HCT116 (cell line): ENCODE measurements at regions not wholly inside any gene's neighbourhood (a gene's known extent, or its start where the extent isn't known, plus 50 kb on each side); places are given as distances from the start of the nearest gene placed in this dataset.

Experiments used
- ATAC-seq: fragments of 200-7000 bp; cut with Tn5 transposase; 2 replicates; pipeline ENCODE4 v1.9.1; 2020; ENCODE audit warnings: mild to moderate bottlenecking, moderate library complexity
- BruUV-seq: library from RNA; stranded (reverse); fragments of 400-500 nt; replicated peaks from 2 replicates; lab custom pipeline; 2021; lab: Mats Ljungman, UMichigan
- CTCF ChIA-PET: fragments of 300-600 bp; sonication (Branson Sonifier 250); formaldehyde crosslinking; loops from one replicate; lab custom pipeline; 2021; ENCODE audit warnings: antibody characterized with exemption; lab: Charles Lee
- POLR2A ChIA-PET: fragments of 300-600, 350-600 bp; sonication (Branson Sonifier 250); formaldehyde crosslinking; loops from one replicate; lab custom pipeline; 2021; ENCODE audit warnings: antibody characterized with exemption; lab: Charles Lee
- RAD21 ChIA-PET, 2 experiments: fragments of 300-600 bp; sonication (Branson Sonifier 250); formaldehyde crosslinking; loops; one replicate each; lab custom pipeline; 2023; ENCODE audit warnings: low total read pairs in 2 of 2; ENCODE audit not compliant: uncharacterized antibody in 2 of 2, unreplicated experiment in 2 of 2, low non-redundant PET in 1 of 2; lab: Charles Lee
- DNase-seq: peaks from one replicate; pipeline ENCODE4 v3.0.0-alpha.2; 2010; ENCODE audit warnings: low read depth, low spot score
- H2AFZ ChIP-seq: fragments of 200-600 bp; shearing (Covaris generic), sonication (generic); 2 replicates; pipeline ENCODE4 v1.6.1; 2017; ENCODE audit warnings: low read depth, mixed run types, mixed read lengths, antibody characterized with exemption, low read length; ENCODE audit not compliant: poor library complexity, severe bottlenecking
- H3K27ac ChIP-seq: 2 replicates; pipeline ENCODE4 v1.5.1; 2012; ENCODE audit warnings: low read depth, low read length
- H3K27me3 ChIP-seq: fragments of 200-600 bp; sonication (generic); 2 replicates; pipeline ENCODE4 v1.6.1; 2016; ENCODE audit warnings: mixed run types, low read length, mixed read lengths; ENCODE audit not compliant: insufficient read depth
- H3K36me3 ChIP-seq, 2 experiments: fragments of 200-500 bp in 1 of 2; fragments of 200-600 bp in 1 of 2; sonication (Bioruptor generic) in 1 of 2; sonication (generic) in 1 of 2; 2 replicates each; pipeline versions ENCODE4 v1.5.1 to v1.6.1; 2014 to 2016; ENCODE audit warnings: low read length in 2 of 2, inconsistent platforms in 1 of 2, mixed read lengths in 1 of 2, mixed run types in 1 of 2; ENCODE audit not compliant: insufficient read depth in 2 of 2, control insufficient read depth in 1 of 2
- H3K4me1 ChIP-seq, 2 experiments: fragments of 200-600 bp in 1 of 2; sonication (generic) in 1 of 2; 2 replicates each; pipeline versions ENCODE4 v1.5.1 to v1.6.1; 2012 to 2017; ENCODE audit warnings: low read length in 2 of 2, inconsistent platforms in 1 of 2, mild to moderate bottlenecking in 1 of 2, mixed read lengths in 1 of 2, mixed run types in 1 of 2, moderate library complexity in 1 of 2; ENCODE audit not compliant: insufficient read depth in 2 of 2, control insufficient read depth in 1 of 2
- H3K4me2 ChIP-seq: fragments of 200-600 bp; sonication (generic); 2 replicates; pipeline ENCODE4 v1.6.1; 2017; ENCODE audit warnings: mixed run types, low read length, mixed read lengths
- H3K4me3 ChIP-seq, 2 experiments: fragments of 200-600 bp in 1 of 2; sonication (generic) in 1 of 2; replicated peaks in 1 of 2; 2 replicates each; pipeline ENCODE4 v1.5.1; 2011 to 2016; ENCODE audit warnings: low read length in 2 of 2, control low read depth in 1 of 2, low read depth in 1 of 2, mild to moderate bottlenecking in 1 of 2, mixed read lengths in 1 of 2, mixed run types in 1 of 2
- H3K79me2 ChIP-seq: fragments of 200-600 bp; sonication (generic); 2 replicates; pipeline ENCODE4 v1.6.1; 2017; ENCODE audit warnings: mild to moderate bottlenecking, mixed run types, low read length, moderate library complexity, mixed read lengths; ENCODE audit not compliant: insufficient read depth
- H3K9ac ChIP-seq: fragments of 200-600 bp; sonication (generic); 2 replicates; pipeline ENCODE4 v1.6.1; 2016; ENCODE audit warnings: low read length, mixed read lengths
- H3K9me2 ChIP-seq: fragments of 200-600 bp; sonication (generic), shearing (Covaris generic); 2 replicates; pipeline ENCODE4 v1.6.1; 2017; ENCODE audit warnings: mixed run types, mild to moderate bottlenecking, moderate library complexity; ENCODE audit not compliant: insufficient read depth
- H3K9me3 ChIP-seq, 2 experiments: fragments of 200-500 bp in 1 of 2; fragments of 200-600 bp in 1 of 2; sonication (Bioruptor generic) in 1 of 2; sonication (generic) in 1 of 2; 2 replicates each; pipeline ENCODE4 v1.6.1; 2014 to 2017; ENCODE audit warnings: low read length in 2 of 2, mixed read lengths in 2 of 2, inconsistent platforms in 1 of 2, low read depth in 1 of 2, mild to moderate bottlenecking in 1 of 2, mixed run types in 1 of 2, moderate library complexity in 1 of 2; ENCODE audit not compliant: control insufficient read depth in 1 of 2, insufficient read depth in 1 of 2
- H4K20me1 ChIP-seq: fragments of 200-600 bp; sonication (generic), shearing (Covaris generic); 2 replicates; pipeline ENCODE4 v1.6.1; 2017; ENCODE audit warnings: mixed run types, mild to moderate bottlenecking, moderate library complexity; ENCODE audit not compliant: insufficient read depth
- CEBPB ChIP-seq: IDR thresholded peaks from 2 replicates; pipeline ENCODE4 v1.6.1; 2012; ENCODE audit warnings: low read depth
- ELF1 ChIP-seq: IDR thresholded peaks from 2 replicates; pipeline ENCODE4 v1.6.1; 2012; ENCODE audit warnings: low read depth, borderline replicate concordance
- RAD21 ChIP-seq: IDR thresholded peaks from 2 replicates; pipeline ENCODE4 v1.6.1; 2012; ENCODE audit warnings: low read depth, mild to moderate bottlenecking
- SIN3A ChIP-seq: IDR thresholded peaks from 2 replicates; pipeline ENCODE4 v1.6.1; 2012; ENCODE audit warnings: low read depth
- SP1 ChIP-seq: IDR thresholded peaks from 2 replicates; pipeline ENCODE4 v1.6.1; 2012; ENCODE audit warnings: low read depth
- YY1 ChIP-seq: IDR thresholded peaks from 2 replicates; pipeline ENCODE4 v1.6.1; 2011; ENCODE audit warnings: low read length, low read depth, moderate library complexity, mild to moderate bottlenecking; ENCODE audit not compliant: insufficient replicate concordance; ENCODE audit errors: extremely low read depth
- ZFX ChIP-seq: fragments of 450-650 bp; IDR thresholded peaks from 2 replicates; pipeline ENCODE4 v1.6.1; 2017
- intact Hi-C: fragments of 100-400 bp; cut with micrococcal nuclease; formaldehyde crosslinking; loops from 2 replicates; pipeline ENCODE4 v1.10.0; 2022
- TF ChIP-seq, protein P1 (sequence below): IDR thresholded peaks from 2 replicates; pipeline ENCODE4 v1.6.1; 2011; ENCODE audit warnings: mild to moderate bottlenecking, low read length, moderate library complexity; ENCODE audit not compliant: insufficient replicate concordance; ENCODE audit errors: extremely low read depth
- TF ChIP-seq, protein P2 (sequence below): IDR thresholded peaks from 2 replicates; pipeline ENCODE4 v1.6.1; 2012
- TF ChIP-seq, protein P3 (sequence below): IDR thresholded peaks from 2 replicates; pipeline ENCODE4 v1.6.1; 2012
- TF ChIP-seq, protein P4 (sequence below), 3 experiments: fragments of 200-600 bp in 1 of 3; sonication (generic) in 1 of 3; IDR thresholded peaks in 2 of 3; conservative IDR thresholded peaks in 1 of 3; 2 replicates each; pipeline ENCODE4 v1.5.1; 2012 to 2017; ENCODE audit warnings: low read depth in 2 of 3, low read length in 2 of 3, antibody characterized with exemption in 1 of 3, borderline replicate concordance in 1 of 3, control low read depth in 1 of 3, mild to moderate bottlenecking in 1 of 3, mixed read lengths in 1 of 3, mixed run types in 1 of 3, moderate library complexity in 1 of 3; ENCODE audit not compliant: insufficient read depth in 1 of 3

DNA sequence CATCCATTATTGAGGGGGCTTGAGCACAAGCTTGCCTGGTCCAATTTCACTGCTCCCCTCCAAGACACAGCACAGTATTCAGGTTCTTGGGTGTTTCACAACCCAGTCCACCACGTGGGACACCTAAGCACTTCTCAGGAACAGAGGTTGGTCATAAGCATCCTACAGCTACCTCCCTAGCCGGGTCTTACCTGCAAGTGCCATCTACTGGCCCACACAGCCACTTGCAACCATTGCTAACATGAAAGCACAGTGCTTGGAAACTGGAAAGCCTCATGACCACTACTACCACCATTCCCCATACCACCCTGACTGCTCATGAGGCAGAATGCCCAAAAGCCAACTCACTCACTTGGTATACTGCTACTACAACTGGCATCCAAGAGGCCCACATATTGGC lies 105.7 kb upstream of the RPRM start (continued):
- TF ChIP-seq, protein P1, sequence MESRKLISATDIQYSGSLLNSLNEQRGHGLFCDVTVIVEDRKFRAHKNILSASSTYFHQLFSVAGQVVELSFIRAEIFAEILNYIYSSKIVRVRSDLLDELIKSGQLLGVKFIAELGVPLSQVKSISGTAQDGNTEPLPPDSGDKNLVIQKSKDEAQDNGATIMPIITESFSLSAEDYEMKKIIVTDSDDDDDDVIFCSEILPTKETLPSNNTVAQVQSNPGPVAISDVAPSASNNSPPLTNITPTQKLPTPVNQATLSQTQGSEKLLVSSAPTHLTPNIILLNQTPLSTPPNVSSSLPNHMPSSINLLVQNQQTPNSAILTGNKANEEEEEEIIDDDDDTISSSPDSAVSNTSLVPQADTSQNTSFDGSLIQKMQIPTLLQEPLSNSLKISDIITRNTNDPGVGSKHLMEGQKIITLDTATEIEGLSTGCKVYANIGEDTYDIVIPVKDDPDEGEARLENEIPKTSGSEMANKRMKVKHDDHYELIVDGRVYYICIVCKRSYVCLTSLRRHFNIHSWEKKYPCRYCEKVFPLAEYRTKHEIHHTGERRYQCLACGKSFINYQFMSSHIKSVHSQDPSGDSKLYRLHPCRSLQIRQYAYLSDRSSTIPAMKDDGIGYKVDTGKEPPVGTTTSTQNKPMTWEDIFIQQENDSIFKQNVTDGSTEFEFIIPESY, result no peak
- TF ChIP-seq, protein P2, sequence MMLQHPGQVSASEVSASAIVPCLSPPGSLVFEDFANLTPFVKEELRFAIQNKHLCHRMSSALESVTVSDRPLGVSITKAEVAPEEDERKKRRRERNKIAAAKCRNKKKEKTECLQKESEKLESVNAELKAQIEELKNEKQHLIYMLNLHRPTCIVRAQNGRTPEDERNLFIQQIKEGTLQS, result no peak
- 0 out of 2 replicates have a peak, but pooled peaks have one; percentile 10 for TF ChIP-seq RAD21

DNA sequence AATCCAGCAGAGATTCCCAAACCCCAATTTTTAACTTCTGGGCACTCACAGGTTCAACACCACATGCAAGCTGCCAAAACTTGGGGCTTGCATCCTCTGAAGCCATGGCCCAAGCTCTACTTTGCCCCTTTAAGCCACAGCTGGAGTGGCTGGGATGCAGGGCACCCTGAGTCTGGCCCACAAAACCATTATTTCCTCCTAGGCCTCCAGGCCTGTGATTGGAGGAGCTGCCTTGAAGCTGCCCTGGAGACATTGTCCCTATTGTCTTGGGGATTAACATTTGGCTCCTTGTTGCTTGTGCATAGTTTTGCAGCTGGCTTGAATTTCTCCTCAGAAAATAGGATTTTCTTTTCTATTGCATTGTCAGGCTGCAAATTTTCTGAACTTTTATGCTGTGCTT lies 109.8 kb upstream of the RPRM start:
- intact Hi-C loops, result no loop called here
- H3K4me1 ChIP-seq, result peaks cover 2 to 8% of the 10 kb centered on the region in 2 experiments; a peak in 3 of 4 replicates
- H3K9ac ChIP-seq, result no peak overlapping the region
- DNase-seq (no peak), ATAC-seq (no peak)
- H3K79me2 ChIP-seq, result no peaks in the 10 kb centered on the region
- H2AFZ ChIP-seq, result no peak overlapping the region
- no peaks in the 10 kb centered on the region for H4K20me1 ChIP-seq
- TF ChIP-seq ZFX, result no peak
- H3K4me2 ChIP-seq, result no peak overlapping the region
- no peak overlapping the region for H3K27ac ChIP-seq
- no peak overlapping the region for H3K4me3 ChIP-seq
- RAD21 ChIA-PET, result no interaction called here
- BruUV-seq, result no TSS peak
- H3K36me3 ChIP-seq, result no peaks in the 10 kb centered on the region
- no peaks in the 10 kb centered on the region for H3K9me3 ChIP-seq
- CTCF ChIA-PET, result no interaction called here
- POLR2A ChIA-PET, result no interaction called here
- no peaks in the 10 kb centered on the region for H3K27me3 ChIP-seq
- no peaks in the 10 kb centered on the region for H3K9me2 ChIP-seq

DNA sequence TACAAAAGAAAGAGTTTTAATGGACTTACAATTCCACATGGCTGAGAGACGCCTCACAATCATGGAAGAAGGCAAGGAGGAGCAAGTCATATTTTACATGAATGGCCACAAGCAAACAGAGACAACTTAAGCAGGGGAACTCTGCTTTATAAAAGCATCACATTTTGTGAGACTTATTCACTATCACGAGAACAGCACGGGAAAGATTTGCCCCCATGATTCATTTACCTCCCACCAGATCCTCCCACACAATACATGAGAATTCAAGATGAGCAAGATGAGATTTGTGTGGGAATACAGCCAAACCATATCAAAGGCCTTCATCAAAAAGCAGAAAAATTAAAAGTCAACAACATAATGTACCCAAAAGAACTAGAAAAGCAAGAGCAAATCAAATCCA lies 111.0 kb upstream of the RPRM start:
- ChIA-PET CTCF (no interaction called here), POLR2A (no interaction called here), RAD21 (no interaction called here)
- H3K9me2 ChIP-seq, result no peaks in the 10 kb centered on the region
- no TSS peak for BruUV-seq
- H3K27me3 ChIP-seq, result no peaks in the 10 kb centered on the region
- H4K20me1 ChIP-seq, result no peaks in the 10 kb centered on the region
- H3K4me2 ChIP-seq, result no peak overlapping the region
- intact Hi-C loops, result no loop called here
- H3K9me3 ChIP-seq, result no peaks in the 10 kb centered on the region
- DNase-seq (no peak), ATAC-seq (no peak)
- H3K4me1 ChIP-seq, result peaks cover 2 to 12% of the 10 kb centered on the region in 2 experiments; a peak in 3 of 4 replicates
- no peak overlapping the region for H2AFZ ChIP-seq
- no peaks in the 10 kb centered on the region for H3K36me3 ChIP-seq
- no peak overlapping the region for H3K27ac ChIP-seq
- H3K4me3 ChIP-seq, result no peak overlapping the region
- no peak overlapping the region for H3K9ac ChIP-seq
- H3K79me2 ChIP-seq, result no peaks in the 10 kb centered on the region
- TF ChIP-seq, protein P3, sequence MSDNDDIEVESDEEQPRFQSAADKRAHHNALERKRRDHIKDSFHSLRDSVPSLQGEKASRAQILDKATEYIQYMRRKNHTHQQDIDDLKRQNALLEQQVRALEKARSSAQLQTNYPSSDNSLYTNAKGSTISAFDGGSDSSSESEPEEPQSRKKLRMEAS, result no peak
- TF ChIP-seq SP1, result no peak
- no peak for TF ChIP-seq YY1
- TF ChIP-seq ELF1, result no peak
- TF ChIP-seq, protein P2, result no peak
- no peak for TF ChIP-seq SIN3A
- TF ChIP-seq, protein P4, sequence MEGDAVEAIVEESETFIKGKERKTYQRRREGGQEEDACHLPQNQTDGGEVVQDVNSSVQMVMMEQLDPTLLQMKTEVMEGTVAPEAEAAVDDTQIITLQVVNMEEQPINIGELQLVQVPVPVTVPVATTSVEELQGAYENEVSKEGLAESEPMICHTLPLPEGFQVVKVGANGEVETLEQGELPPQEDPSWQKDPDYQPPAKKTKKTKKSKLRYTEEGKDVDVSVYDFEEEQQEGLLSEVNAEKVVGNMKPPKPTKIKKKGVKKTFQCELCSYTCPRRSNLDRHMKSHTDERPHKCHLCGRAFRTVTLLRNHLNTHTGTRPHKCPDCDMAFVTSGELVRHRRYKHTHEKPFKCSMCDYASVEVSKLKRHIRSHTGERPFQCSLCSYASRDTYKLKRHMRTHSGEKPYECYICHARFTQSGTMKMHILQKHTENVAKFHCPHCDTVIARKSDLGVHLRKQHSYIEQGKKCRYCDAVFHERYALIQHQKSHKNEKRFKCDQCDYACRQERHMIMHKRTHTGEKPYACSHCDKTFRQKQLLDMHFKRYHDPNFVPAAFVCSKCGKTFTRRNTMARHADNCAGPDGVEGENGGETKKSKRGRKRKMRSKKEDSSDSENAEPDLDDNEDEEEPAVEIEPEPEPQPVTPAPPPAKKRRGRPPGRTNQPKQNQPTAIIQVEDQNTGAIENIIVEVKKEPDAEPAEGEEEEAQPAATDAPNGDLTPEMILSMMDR (IDR thresholded peaks at IDR 0.05 in 2 of 3, conservative IDR thresholded peaks at IDR 0.05 in 1 of 3; ENCODE audit: borderline replicate concordance in 1 of 3, insufficient read depth in 1 of 3, low read depth in 2 of 3, low read length in 2 of 3), result no peak
- no peak for TF ChIP-seq CEBPB
